ENCODE measurements at regions not wholly inside any gene's neighbourhood (a gene's known extent, or its start where the extent isn't known, plus 50 kb on each side); places are given as distances from the start of the nearest gene placed in this dataset.

DNA sequence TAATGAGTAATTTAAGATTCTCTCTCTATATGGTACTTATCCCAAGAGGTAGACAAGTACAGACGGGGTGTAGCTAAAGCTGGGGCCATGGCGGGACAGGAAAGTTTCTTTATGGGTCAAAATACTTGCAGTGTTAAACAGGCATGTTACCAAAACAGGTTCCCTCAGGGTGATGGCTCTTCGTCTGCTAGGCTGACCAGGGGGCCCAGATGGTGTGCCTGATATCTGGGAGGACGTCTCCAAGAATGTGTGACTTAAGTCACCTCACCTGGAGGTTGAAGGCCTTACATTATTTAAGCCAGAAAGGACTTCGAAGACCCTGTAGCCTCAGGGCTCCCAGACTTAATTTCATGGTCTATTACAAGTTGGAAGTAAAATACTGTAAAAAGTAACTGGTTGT lies 52.7 kb upstream of the FMOD start:
- TF ChIP-seq, protein P1, sequence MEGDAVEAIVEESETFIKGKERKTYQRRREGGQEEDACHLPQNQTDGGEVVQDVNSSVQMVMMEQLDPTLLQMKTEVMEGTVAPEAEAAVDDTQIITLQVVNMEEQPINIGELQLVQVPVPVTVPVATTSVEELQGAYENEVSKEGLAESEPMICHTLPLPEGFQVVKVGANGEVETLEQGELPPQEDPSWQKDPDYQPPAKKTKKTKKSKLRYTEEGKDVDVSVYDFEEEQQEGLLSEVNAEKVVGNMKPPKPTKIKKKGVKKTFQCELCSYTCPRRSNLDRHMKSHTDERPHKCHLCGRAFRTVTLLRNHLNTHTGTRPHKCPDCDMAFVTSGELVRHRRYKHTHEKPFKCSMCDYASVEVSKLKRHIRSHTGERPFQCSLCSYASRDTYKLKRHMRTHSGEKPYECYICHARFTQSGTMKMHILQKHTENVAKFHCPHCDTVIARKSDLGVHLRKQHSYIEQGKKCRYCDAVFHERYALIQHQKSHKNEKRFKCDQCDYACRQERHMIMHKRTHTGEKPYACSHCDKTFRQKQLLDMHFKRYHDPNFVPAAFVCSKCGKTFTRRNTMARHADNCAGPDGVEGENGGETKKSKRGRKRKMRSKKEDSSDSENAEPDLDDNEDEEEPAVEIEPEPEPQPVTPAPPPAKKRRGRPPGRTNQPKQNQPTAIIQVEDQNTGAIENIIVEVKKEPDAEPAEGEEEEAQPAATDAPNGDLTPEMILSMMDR (IDR thresholded peaks at IDR 0.05), result no peak
- no peak for TF ChIP-seq POLR2AphosphoS5 (IDR thresholded peaks at IDR 0.05; ENCODE audit: insufficient read depth in 1 of 2, low read depth in 1 of 2)

All from vagina (tissue), 2 donors.